ENCODE measurements at regions not wholly inside any gene's neighbourhood (a gene's known extent, or its start where the extent isn't known, plus 50 kb on each side); places are given as distances from the start of the nearest gene placed in this dataset.

DNA sequence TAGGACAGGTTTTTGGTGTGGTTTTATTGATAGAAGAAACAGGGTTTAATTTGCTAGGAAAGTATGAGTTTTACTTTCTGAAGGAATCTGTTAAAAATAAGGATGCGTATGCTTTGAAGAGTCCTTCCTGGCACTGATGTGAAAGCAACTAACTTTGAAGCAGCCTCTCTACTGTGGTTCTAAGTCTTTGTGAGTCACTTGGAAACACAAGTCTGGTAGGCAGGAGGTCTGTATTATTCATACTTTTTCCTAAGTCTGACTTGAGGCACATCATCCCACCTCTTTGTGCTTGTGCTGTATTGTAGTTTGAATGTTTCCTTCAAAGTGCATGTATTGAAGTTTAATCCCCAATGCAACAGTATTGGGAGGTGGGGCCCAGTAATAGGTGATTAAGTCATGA lies 129.0 kb downstream of the TAF11L14 start:
- no peak for DNase-seq

DNA sequence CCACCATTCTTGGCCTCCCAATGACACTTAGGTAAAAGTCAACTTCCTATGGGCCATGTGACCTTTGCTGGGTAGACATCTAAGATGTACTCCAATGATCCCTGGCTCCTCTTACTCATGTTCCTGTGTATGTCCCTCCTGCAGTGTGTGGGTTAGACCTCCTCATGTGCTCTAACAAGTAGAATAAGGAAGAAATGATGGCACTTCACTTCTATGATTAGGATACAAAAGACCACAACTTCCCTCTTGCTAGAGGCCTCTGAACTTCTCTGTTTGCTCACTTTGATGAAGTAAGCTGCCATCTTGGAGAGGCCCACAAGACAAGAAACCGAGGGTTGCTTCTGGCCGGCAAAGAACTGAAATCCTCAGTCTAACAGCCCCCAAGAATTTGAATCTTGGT lies 131.8 kb downstream of the TAF11L14 start:
- DNase-seq: no peak

DNA sequence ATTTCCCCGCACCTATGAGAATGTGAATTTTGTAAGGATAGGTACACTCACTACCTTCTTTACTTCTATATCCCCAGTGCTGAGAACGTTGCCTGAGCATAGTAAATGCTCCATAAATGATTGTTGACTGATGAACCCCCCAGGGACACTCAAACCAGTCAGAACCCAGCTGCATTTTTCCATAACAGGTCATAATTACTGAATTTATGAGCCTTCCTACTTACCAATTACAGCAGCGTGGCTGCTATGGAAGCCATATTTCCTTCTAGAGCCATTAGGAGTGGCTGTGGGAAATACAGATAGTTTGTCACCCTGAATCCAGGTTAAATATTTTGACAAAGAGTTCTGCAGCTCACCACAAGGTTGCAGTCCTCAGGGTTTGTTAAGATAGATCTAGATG lies 135.0 kb downstream of the TAF11L14 start:
- no peak for DNase-seq

DNA sequence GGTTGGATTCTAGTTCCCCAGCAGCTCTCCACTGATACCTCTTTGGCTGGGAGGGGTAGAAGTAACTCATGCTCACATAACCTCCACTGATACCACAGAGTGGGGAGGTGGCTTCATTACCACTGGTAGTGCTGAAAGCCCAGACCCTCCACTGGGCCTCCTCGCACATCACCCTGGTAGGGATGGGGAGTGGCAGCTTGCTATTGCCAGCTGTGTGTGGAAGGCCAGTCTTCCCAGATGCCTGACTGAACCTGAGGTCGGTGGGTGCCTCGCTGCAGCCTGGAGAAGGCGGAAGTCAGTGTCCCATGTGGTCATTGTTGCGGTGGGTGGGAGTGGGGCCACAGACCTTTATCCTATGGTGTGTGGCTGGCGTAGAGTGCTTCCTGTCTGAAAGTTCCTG lies 138.0 kb downstream of the TAF11L14 start:
- no peak for DNase-seq

- no peak for DNase-seq
These were observed 151.5 kb downstream of the TAF11L14 start for GRCh38 chr5:17785774-17786173.

DNA sequence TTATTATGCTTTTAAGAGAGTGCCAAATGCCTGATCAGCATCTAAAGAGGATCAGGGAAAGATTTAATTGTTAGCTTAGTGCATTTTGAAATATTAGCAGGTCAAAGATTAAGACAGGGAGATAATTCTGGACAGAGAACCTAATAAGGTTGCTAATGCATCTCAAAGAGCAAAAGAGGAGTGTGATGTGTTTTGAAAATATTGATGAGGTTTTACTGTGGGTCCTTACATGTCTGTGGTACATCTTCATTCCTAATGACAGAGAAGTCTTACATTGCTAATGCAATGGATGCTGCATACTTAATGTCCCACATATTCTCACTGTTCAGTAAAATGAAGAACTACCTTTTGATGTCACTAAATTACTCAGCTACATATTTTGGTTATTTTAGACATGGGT lies 154.1 kb downstream of the TAF11L14 start:
- no peak for DNase-seq

GRCh38 chr5:17794201-17794600 lies 159.9 kb downstream of the TAF11L14 start:
- no peak for DNase-seq

DNA sequence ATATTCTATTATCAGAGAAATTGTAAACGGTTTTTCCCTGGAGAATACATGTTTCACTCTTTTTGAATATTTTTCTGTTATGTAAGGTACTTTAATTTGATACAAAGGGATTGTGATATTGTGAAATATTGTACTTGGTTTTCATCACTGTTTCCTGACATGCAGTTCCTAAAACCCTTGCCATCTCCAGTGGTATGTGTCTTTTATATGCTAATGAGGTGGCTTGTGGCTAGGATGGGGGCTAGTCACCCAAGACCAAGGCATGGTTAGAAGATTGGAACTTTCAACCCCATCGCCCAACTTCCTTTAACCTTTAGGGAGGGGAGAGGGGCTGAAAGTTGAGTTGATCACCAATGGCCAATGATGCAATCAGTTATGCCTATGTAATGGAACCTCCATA lies 160.6 kb downstream of the TAF11L14 start:
- no peak for DNase-seq

DNA sequence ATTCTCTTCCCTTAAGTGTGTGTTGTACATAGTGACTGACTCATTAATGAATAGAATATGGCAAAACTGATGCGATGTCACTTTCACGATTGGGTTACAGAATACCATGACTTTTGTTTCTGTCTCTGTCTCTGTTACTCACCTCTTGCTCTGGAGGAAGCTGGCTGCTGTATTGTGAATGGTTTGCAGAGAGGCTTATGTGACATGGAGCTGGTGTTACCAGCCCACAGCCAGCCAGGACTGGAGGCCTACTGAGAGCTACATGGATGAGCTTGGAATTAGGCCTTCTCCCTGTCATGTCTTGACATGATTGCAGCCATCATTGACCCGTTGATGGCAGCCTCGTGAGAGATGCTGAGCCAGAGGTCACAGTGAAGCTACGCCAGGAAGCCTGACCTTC lies 161.9 kb downstream of the TAF11L14 start:
- no peak for DNase-seq

GRCh38 chr5:17796757-17797396 lies 162.6 kb downstream of the TAF11L14 start:
- DNase-seq: no peak

- DNase-seq: no peak
These were observed 165.3 kb downstream of the TAF11L14 start for GRCh38 chr5:17799521-17799920.

DNA sequence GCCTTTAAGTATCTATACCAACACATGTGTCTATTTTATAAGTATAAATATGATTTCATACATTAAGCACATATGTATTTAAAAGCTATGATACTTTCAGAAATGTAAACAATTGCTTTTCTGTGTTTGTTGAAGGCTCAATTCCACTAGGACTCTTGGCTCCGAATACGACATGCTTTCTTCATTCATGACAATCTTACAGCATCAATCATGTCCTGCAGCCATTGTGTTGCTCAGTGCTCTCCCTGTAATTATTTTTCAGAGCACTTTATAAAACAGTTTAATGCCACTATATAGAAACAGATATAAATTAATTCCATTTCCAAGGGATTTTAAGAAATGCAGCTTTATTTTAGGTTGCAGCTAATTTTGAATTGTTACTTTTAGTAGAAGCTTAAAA lies 167.3 kb downstream of the TAF11L14 start:
- no peak for DNase-seq

- no peak for DNase-seq
These were observed 168.0 kb downstream of the TAF11L14 start for GRCh38 chr5:17802256-17802655.

DNA sequence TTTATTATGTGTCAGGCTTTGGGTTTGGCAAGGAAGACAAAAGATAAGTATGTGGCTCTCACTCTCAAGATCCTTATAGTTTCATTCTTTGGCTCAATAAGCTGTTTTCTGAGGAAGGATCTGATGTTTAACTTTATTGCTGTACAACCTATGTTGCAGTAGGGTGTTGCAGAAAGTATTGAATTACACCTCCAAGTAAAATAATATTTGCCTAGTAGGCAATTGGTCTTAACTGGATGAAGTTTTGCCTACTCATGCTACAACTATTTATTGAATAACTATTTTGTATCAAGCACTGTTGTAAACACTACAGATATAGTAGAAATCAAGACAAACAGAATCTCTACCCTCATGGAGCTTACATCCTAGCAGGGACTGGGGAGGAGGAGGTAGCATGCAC lies 169.7 kb downstream of the TAF11L14 start:
- DNase-seq: no peak

DNA sequence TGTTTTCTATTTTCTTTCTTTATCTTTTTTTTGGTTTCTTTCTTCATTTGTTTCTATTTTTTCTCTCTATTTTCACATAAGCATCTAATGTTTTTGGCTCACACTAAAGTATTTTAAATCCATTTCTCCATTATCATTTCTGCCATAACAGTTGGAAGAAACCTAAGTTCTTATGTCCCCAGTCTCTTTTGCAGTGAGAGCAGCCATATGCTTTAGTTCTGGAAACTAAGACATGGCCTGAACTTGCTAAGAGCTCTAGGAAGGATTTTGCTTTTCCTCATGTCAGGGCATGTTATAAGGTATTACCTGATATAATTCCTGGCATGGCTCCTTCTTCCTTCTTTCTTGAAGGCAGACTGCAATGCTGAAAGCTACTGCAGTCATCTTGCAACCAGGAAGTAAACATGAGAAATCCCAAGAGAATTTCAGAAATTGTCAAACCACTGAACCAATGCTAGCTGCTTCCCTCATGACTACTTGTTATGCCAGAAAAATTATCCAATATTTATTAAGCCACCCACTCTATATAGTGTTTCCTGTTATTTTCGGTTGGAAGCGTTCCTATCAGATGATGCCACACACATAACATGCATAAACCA lies 171.1 kb downstream of the TAF11L14 start:
- DNase-seq: no peak

DNA sequence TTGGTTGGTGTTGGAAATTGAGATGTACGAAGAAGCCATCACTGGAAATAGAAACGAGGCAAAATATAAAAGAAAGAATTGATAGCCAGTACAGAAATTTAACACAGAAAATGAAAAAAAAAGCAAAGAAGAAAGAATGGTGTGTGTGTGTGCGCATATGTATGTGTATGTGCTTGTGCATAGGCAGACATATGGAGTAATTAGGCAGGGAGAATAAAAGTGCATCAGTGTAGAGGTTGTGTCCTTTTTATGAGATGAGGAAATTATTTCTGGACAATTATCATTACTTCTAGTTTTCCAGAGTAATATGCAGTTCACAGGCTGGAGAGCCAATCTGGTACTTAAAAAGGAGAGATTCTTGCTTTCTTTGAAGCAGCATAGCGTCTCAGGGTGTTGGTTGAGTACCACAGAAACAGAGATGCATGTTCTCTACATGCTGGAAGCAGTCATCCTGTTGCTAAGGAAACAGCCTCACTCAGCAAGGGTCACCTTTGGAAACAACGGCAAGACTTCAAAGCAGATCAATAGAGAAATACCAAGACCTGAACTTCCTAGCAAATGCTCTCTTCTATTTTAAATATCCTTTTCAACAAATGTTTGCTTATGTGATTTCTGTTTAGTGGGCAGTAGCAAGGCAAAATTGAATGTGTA lies 172.7 kb downstream of the TAF11L14 start:
- no peak for DNase-seq

GRCh38 chr5:17808566-17808965 lies 174.3 kb downstream of the TAF11L14 start:
- DNase-seq: no peak

DNA sequence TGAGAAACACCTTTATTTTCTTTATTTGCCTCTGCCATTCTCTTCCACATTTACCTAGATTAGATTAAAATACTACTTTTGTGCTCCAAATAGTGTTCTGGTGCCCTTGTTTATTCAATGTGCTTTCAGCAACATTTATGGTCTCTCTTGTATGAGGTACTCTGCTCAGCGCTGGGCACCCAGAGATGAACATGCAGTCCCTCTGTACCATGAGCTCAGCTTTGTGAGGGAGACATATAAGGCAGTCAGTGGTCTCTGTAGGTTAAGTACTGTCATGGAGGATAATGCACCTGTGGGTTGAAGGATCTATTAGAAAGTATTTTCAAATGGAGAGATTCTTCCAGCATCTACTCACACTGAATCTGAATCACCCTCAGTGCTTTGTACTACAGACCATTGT lies 176.5 kb downstream of the TAF11L14 start:
- DNase-seq: no peak

- no peak for DNase-seq
These were observed 179.0 kb downstream of the TAF11L14 start for GRCh38 chr5:17813214-17813613.

- no peak for DNase-seq
These were observed 182.2 kb downstream of the TAF11L14 start for GRCh38 chr5:17816505-17816904.

GRCh38 chr5:17816944-17817343 lies 182.7 kb downstream of the TAF11L14 start:
- no peak for DNase-seq

DNA sequence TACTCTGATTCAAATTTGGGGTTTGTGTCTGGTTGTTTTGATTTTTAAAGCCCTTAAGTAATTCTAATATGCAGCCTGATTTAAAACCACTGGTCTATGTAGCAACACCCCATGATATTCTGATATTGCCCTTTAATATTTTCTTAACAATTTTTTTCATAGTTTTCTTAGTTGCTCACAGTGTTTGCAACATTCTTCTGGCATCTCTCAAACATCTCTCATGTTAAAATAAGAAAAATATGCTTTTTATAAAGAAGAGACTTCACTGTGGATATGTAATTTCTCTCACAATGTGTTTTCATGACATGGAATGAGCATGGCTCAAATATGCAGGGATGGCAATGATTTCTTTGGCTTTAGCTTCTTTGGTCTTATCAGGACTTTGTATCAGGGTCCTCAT lies 183.7 kb downstream of the TAF11L14 start:
- DNase-seq: no peak

DNA sequence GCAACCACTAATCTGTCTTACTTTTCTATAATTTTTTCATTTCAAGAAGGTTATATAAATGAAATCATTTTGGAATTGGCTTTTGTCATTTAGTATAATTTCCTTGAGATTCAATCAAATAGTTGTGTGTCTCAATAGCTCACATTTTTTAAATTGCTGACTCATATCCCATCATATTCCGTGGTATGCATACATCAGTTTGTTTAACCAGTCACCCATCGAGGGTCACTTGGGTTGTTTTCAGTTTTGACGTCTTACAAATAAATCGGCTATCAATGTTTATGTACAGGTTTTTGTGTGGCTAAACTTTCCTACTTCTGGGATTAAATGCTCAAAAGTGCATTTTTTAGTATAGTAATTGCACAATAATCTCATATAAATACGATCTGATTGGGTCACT lies 185.5 kb downstream of the TAF11L14 start:
- DNase-seq: no peak

DNA sequence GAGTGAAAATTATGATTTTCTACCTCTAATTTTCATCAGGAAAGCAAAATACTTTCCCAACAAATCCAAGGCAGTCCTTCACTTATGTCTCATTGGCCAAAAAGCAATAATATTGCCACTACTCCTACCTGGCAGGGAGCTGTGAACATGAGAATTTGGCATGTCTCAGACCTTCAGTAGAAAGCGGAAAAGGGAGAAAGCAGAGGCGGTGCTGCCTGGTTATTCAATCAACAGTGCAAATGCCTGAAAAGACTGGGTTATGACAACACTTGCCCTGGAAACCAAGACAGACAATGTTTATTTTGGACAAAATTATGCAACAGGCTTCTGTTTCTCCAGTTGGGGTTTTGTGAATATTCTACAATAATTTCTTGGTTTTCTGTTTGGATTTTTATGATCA lies 194.4 kb downstream of the TAF11L14 start:
- DNase-seq: no peak

GRCh38 chr5:17829456-17829855 lies 195.2 kb downstream of the TAF11L14 start:
- DNase-seq: no peak

Measured in activated CD8-positive, alpha-beta memory T cell treated with anti-CD3 and anti-CD28 coated beads for 24 hours (primary cell).